ENCODE measurements at regions not wholly inside any gene's neighbourhood (a gene's known extent, or its start where the extent isn't known, plus 50 kb on each side); places are given as distances from the start of the nearest gene placed in this dataset.

GRCh38 chr22:48207919-48208535 lies 1445.6 kb downstream of the TBC1D22A start:
- TF ChIP-seq, protein P1, sequence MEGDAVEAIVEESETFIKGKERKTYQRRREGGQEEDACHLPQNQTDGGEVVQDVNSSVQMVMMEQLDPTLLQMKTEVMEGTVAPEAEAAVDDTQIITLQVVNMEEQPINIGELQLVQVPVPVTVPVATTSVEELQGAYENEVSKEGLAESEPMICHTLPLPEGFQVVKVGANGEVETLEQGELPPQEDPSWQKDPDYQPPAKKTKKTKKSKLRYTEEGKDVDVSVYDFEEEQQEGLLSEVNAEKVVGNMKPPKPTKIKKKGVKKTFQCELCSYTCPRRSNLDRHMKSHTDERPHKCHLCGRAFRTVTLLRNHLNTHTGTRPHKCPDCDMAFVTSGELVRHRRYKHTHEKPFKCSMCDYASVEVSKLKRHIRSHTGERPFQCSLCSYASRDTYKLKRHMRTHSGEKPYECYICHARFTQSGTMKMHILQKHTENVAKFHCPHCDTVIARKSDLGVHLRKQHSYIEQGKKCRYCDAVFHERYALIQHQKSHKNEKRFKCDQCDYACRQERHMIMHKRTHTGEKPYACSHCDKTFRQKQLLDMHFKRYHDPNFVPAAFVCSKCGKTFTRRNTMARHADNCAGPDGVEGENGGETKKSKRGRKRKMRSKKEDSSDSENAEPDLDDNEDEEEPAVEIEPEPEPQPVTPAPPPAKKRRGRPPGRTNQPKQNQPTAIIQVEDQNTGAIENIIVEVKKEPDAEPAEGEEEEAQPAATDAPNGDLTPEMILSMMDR (conservative IDR thresholded peaks at IDR 0.05; ENCODE audit: low read depth, low read length) = no peak
- DNase-seq (ENCODE audit: low read depth) = no peak

DNA sequence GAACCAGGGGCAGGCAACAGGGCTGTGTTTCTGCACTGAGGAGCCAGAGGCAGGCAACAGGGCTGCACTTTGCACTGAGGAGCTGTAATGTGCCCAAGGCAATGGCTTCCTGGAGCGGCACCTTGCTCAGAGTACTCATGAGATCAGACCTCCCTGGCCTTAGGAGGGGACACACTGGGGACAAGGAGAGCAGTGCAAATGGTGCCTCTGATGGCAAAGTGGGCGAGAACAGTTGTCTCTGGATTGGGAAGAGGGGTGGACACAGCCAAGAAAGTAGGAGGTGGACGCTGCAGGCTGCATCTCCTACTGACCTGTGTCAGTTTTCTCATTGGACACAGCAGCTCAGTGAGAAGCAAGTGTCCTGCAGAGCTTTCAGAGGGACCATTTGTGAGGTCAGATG lies 1443.3 kb downstream of the TBC1D22A start:
- TF ChIP-seq, protein P1 (conservative IDR thresholded peaks at IDR 0.05; ENCODE audit: low read depth, low read length) = no peak
- no peak overlapping the region for H3K4me3 ChIP-seq (ENCODE audit: low read depth, low read length)
- DNase-seq (ENCODE audit: low read depth) = no peak

More at GRCh38 chr22:48207919-48208535, 1445.6 kb downstream of the TBC1D22A start:
- no peak overlapping the region for H3K4me3 ChIP-seq (ENCODE audit: low read depth, low read length)

DNA sequence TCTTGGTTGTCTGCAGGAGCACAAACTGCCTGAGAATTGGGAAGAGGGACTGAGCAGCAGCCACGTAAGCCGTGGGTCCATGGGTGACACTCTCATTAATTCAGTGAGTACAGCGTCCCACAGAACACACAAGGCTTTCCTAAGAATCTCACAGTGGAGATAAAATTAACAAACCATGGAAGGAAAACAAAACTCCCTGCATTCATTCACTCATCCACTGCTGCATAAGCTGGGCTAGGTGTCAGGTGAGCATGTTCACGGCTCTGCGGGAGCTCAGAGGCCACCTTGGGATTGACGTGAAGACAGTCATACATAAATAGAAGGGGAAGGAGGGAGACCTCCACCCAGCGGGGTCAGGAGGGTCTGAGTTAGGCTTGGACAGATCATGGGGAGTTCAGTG lies 1442.7 kb downstream of the TBC1D22A start:
- TF ChIP-seq, protein P1 (conservative IDR thresholded peaks at IDR 0.05; ENCODE audit: low read depth, low read length) = no peak

GRCh38 chr22:48204296-48204695 lies 1441.8 kb downstream of the TBC1D22A start:
- TF ChIP-seq, protein P1 (conservative IDR thresholded peaks at IDR 0.05; ENCODE audit: low read depth, low read length) = no peak
- no peak for DNase-seq (ENCODE audit: low read depth)

More for the DNA sequence above, 1442.7 kb downstream of the TBC1D22A start:
- no peak for DNase-seq (ENCODE audit: low read depth)
- H3K4me3 ChIP-seq (ENCODE audit: low read depth, low read length) = no peak overlapping the region

DNA sequence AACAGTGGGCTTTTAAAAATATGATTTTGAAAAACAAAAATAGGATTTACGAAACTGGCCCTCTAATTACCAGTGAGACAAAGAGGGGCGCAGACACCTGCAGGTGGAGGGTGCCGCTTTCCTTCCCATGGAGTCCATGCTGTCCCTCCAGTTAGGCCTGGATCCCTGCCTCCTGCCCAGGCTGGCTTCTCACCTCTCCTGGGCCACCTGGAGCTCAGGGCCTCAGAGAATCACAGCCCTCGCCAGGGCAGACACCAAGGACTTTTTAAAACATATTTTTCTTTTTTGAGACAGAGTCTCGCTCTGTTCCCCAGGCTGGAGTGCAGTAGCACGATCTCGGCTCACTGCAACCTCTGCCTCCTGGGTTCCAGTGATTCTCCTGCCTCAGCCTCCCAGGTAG lies 1437.2 kb downstream of the TBC1D22A start:
- TF ChIP-seq, protein P1 (conservative IDR thresholded peaks at IDR 0.05; ENCODE audit: low read depth, low read length) = no peak
- H3K4me3 ChIP-seq (ENCODE audit: low read depth, low read length) = no peak overlapping the region
- no peak for DNase-seq (ENCODE audit: low read depth)

More at GRCh38 chr22:48204296-48204695, 1441.8 kb downstream of the TBC1D22A start:
- H3K4me3 ChIP-seq (ENCODE audit: low read depth, low read length) = no peak overlapping the region

DNA sequence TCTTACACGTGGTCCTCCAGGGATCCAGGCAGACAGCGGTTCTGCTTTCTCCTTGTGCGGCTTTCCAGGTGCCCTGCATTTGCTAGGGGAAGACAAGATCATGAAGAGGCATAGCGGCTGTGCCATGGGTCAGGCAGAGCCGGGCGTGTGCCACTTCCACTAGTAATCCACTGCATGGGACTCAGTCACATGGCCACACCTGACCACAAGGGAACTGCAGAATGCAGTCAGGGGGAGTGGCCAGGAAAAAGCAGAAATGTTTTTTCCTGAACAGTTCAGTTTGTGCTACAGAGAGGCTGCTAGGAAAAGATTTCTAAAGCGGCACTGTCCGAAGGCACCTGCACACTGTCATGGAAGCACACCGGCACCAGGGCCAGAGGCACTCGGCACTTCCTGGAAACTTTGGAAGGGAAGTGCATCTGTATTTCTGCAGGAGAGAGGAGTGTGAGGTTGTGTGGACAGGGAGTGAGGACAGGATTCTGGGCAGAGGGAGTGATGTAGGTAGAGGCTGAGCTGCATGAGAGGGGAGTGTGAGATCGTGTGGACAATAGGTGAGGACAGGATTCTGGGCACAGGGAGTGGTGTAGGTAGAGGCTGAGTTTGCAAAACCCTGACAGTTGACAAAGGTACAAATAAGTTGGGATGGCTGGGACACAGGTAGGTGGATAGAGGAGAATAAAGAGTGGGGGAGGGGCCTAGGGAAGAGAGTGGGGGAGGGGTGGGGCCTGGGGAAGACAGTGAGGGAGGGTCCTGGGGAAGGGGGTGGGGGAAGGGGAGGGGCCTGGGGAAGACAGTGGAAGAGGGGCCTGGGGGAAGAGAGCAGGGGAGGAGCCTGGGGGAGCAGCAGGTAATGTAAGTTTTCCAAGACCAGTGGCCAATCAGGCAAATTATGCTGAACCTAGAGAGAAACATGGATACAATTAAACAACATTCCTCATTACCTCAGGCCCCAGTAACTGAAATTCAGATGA lies 1436.3 kb downstream of the TBC1D22A start:
- TF ChIP-seq, protein P1 (conservative IDR thresholded peaks at IDR 0.05; ENCODE audit: low read depth, low read length) = no peak
- no peak overlapping the region for H3K4me3 ChIP-seq (ENCODE audit: low read depth, low read length)
- DNase-seq (ENCODE audit: low read depth) = no peak
